IMR-90 (cell line): ENCODE measurements at regions not wholly inside any gene's neighbourhood (a gene's known extent, or its start where the extent isn't known, plus 50 kb on each side); places are given as distances from the start of the nearest gene placed in this dataset.

ENCODE experiments used
- ATAC-seq: fragments of 200-7000 bp; cut with Tn5 transposase; 2 replicates; pipeline ENCODE4 v1.9.1; 2020; ENCODE audit warnings: low read depth, mild to moderate bottlenecking, moderate library complexity
- BruUV-seq: library from RNA; stranded (reverse); fragments of 400-500 nt; replicated peaks from 2 replicates; lab custom pipeline; 2021; lab: Mats Ljungman, UMichigan
- CTCF ChIA-PET: fragments of 300-600 bp; formaldehyde crosslinking; extraction: SDS; loops from one replicate; lab custom pipeline; 2021; ENCODE audit warnings: antibody characterized with exemption; lab: Yijun Ruan, JAX
- POLR2A ChIA-PET: fragments of 300-600 bp; sonication (Branson Sonifier 250); formaldehyde crosslinking; loops from one replicate; lab custom pipeline; 2022; ENCODE audit warnings: antibody characterized with exemption; ENCODE audit not compliant: unreplicated experiment; lab: Charles Lee
- DNase-seq: peaks from one replicate; pipeline ENCODE4 v3.0.0; 2013
- H2AFZ ChIP-seq: replicated peaks from 2 replicates; pipeline ENCODE3; 2013; ENCODE audit warnings: low read length, mild to moderate bottlenecking; ENCODE audit not compliant: poor library complexity
- H2AK5ac ChIP-seq: 2 replicates; pipeline ENCODE4 v1.6.1; 2013; ENCODE audit warnings: low read depth, low read length, inconsistent platforms
- H2AK9ac ChIP-seq: replicated peaks from 2 replicates; pipeline ENCODE3; 2013; ENCODE audit warnings: mild to moderate bottlenecking, low read depth, low read length, moderate library complexity; ENCODE audit not compliant: poor library complexity
- H2BK120ac ChIP-seq: 2 replicates; pipeline ENCODE4 v1.6.1; 2013; ENCODE audit warnings: low read depth, low read length, inconsistent platforms
- H2BK15ac ChIP-seq: 3 replicates; pipeline ENCODE4 v1.6.1; 2013; ENCODE audit warnings: low read depth, low read length, inconsistent platforms
- H2BK20ac ChIP-seq: 2 replicates; pipeline ENCODE4 v1.6.1; 2013; ENCODE audit warnings: low read depth, mild to moderate bottlenecking, inconsistent platforms, low read length, moderate library complexity
- H2BK5ac ChIP-seq: 2 replicates; pipeline ENCODE4 v1.6.1; 2013; ENCODE audit warnings: mild to moderate bottlenecking, low read depth, low read length, inconsistent platforms; ENCODE audit not compliant: poor library complexity, severe bottlenecking
- H3K14ac ChIP-seq: replicated peaks from 2 replicates; pipeline ENCODE4 v1.6.1; 2013; ENCODE audit warnings: low read depth, low read length, inconsistent platforms
- H3K18ac ChIP-seq: 2 replicates; pipeline ENCODE4 v1.6.1; 2013; ENCODE audit warnings: low read depth, low read length, control low read depth
- H3K23ac ChIP-seq: 2 replicates; pipeline ENCODE4 v1.6.1; 2013; ENCODE audit warnings: low read depth, low read length, inconsistent platforms
- H3K27ac ChIP-seq: 2 replicates; pipeline ENCODE4 v1.5.1; 2013; ENCODE audit warnings: mild to moderate bottlenecking, control low read depth, low read length; ENCODE audit not compliant: insufficient read depth
- H3K27me3 ChIP-seq: 2 replicates; pipeline ENCODE4 v1.6.1; 2013; ENCODE audit warnings: low read length; ENCODE audit not compliant: control insufficient read depth, insufficient read depth
- H3K36me3 ChIP-seq: 2 replicates; pipeline ENCODE4 v1.6.1; 2013; ENCODE audit warnings: low read length, mixed read lengths; ENCODE audit not compliant: control insufficient read depth, insufficient read depth
- H3K4ac ChIP-seq: 2 replicates; pipeline ENCODE4 v1.6.1; 2013; ENCODE audit warnings: low read depth, low read length, inconsistent platforms
- H3K4me1 ChIP-seq: 2 replicates; pipeline ENCODE4 v1.6.1; 2013; ENCODE audit warnings: low read length, mixed read lengths; ENCODE audit not compliant: control insufficient read depth, insufficient read depth
- H3K4me2 ChIP-seq: 2 replicates; pipeline ENCODE4 v1.6.1; 2013; ENCODE audit warnings: low read depth, mild to moderate bottlenecking, control low read depth, low read length, moderate library complexity
- H3K4me3 ChIP-seq: 2 replicates; pipeline ENCODE4 v1.5.1; 2013; ENCODE audit warnings: low read depth, mild to moderate bottlenecking, control low read depth, low read length, moderate library complexity; ENCODE audit not compliant: insufficient read depth
- H3K56ac ChIP-seq: 2 replicates; pipeline ENCODE4 v1.6.1; 2013; ENCODE audit warnings: low read length, inconsistent platforms; ENCODE audit not compliant: insufficient read depth; ENCODE audit errors: extremely low read depth
- H3K79me1 ChIP-seq, 2 experiments: 2 replicates each; pipeline ENCODE4 v1.6.1; 2013; ENCODE audit warnings: low read length in 2 of 2, inconsistent platforms in 1 of 2, low read depth in 1 of 2
- H3K9ac ChIP-seq: 2 replicates; pipeline ENCODE4 v1.6.1; 2013; ENCODE audit warnings: low read depth, low read length, control low read depth
- H3K9me1 ChIP-seq: 2 replicates; pipeline ENCODE4 v1.6.1; 2013; ENCODE audit warnings: low read length, inconsistent platforms; ENCODE audit not compliant: insufficient read depth
- H3K9me3 ChIP-seq: 2 replicates; pipeline ENCODE4 v1.6.1; 2013; ENCODE audit warnings: low read length; ENCODE audit not compliant: control insufficient read depth, insufficient read depth
- H4K20me1 ChIP-seq: 2 replicates; pipeline ENCODE4 v1.6.1; 2013; ENCODE audit warnings: low read length, inconsistent platforms; ENCODE audit not compliant: insufficient read depth
- H4K5ac ChIP-seq: 2 replicates; pipeline ENCODE4 v1.6.1; 2013; ENCODE audit warnings: mild to moderate bottlenecking, low read depth, low read length, control low read depth
- H4K8ac ChIP-seq, 2 experiments: 2 replicates each; pipeline ENCODE4 v1.6.1; 2013; ENCODE audit warnings: low read depth in 2 of 2, low read length in 2 of 2, control low read depth in 1 of 2, inconsistent platforms in 1 of 2
- H4K91ac ChIP-seq: 2 replicates; pipeline ENCODE4 v1.6.1; 2013; ENCODE audit warnings: low read depth, low read length, inconsistent platforms; ENCODE audit not compliant: insufficient read depth
- CEBPB ChIP-seq: IDR thresholded peaks from 2 replicates; pipeline ENCODE4 v1.6.1; 2012; ENCODE audit warnings: low read depth, low read length, improper control_type of control experiment
- CHD1 ChIP-seq: IDR thresholded peaks from 2 replicates; pipeline ENCODE4 v1.6.1; 2012; ENCODE audit warnings: low read depth, low read length, improper control_type of control experiment
- FOS ChIP-seq: fragments of 150-350 bp; IDR thresholded peaks from 2 replicates; pipeline ENCODE4 v1.6.1; 2016; ENCODE audit warnings: low read depth, low read length
- MAFK ChIP-seq: IDR thresholded peaks from 2 replicates; pipeline ENCODE4 v1.6.1; 2012; ENCODE audit warnings: low read depth, low read length, improper control_type of control experiment
- MXI1 ChIP-seq: IDR thresholded peaks from 2 replicates; pipeline ENCODE4 v1.6.1; 2012; ENCODE audit warnings: low read depth, mild to moderate bottlenecking, low read length, moderate library complexity, borderline replicate concordance
- NFE2L2 ChIP-seq: fragments of 150-350 bp; IDR thresholded peaks from 2 replicates; pipeline ENCODE4 v1.6.1; 2016; ENCODE audit warnings: low read depth, mild to moderate bottlenecking, low read length
- POLR2A ChIP-seq: IDR thresholded peaks from 2 replicates; pipeline ENCODE4 v1.6.1; 2012; ENCODE audit warnings: mild to moderate bottlenecking, low read depth, low read length
- RAD21 ChIP-seq: IDR thresholded peaks from 2 replicates; pipeline ENCODE4 v1.6.1; 2012; ENCODE audit warnings: low read length, improper control_type of control experiment
- RCOR1 ChIP-seq: IDR thresholded peaks from 2 replicates; pipeline ENCODE4 v1.6.1; 2012; ENCODE audit warnings: mild to moderate bottlenecking, low read length, improper control_type of control experiment; ENCODE audit not compliant: insufficient replicate concordance
- RFX5 ChIP-seq: IDR thresholded peaks from 2 replicates; pipeline ENCODE4 v1.8.0; 2012; ENCODE audit warnings: low read depth, mild to moderate bottlenecking, low read length, moderate library complexity
- SMC3 ChIP-seq: fragments of 150-350 bp; IDR thresholded peaks from 2 replicates; pipeline ENCODE4 v1.6.1; 2016; ENCODE audit warnings: low read depth, mild to moderate bottlenecking, antibody characterized with exemption, low read length, moderate library complexity
- WGBS, 2 experiments: methylation state at CpG; one replicate each; pipeline versions ENCODE4 v1.1.5 to v1.1.7; 2013; ENCODE audit warnings: missing lambda C conversion rate in 2 of 2; ENCODE audit not compliant: insufficient read length in 1 of 2; ENCODE audit errors: extremely low coverage in 2 of 2; 5-methylcytosine and 5-hydroxymethylcytosine counted together
- dilution Hi-C: fragments of 300-500 bp; cut with HindIII; formaldehyde crosslinking; loops from one replicate; pipeline ENCODE4 v1.14.3; 2018; ENCODE audit warnings: low sequenced_read_pairs; ENCODE audit not compliant: unreplicated experiment
- in situ Hi-C: fragments of 300-500 bp; cut with MboI; formaldehyde crosslinking; loops from 3 replicates; pipeline ENCODE4 v1.14.3; 2019; ENCODE audit warnings: low sequenced_read_pairs, inconsistent platforms, mixed read lengths
- intact Hi-C: fragments of 100-400 bp; cut with micrococcal nuclease; formaldehyde crosslinking; loops from 2 replicates; pipeline ENCODE4 v1.10.0; 2022
- TF ChIP-seq, protein P1 (sequence below): fragments of 150-350 bp; IDR thresholded peaks from 2 replicates; pipeline ENCODE4 v1.6.1; 2016; ENCODE audit warnings: low read depth, mild to moderate bottlenecking, low read length, moderate library complexity, borderline replicate concordance
- TF ChIP-seq, protein P2 (sequence below): conservative IDR thresholded peaks from 2 replicates; pipeline ENCODE4 v1.5.1; 2012; ENCODE audit warnings: mild to moderate bottlenecking, low read depth, low read length, improper control_type of control experiment

DNA sequence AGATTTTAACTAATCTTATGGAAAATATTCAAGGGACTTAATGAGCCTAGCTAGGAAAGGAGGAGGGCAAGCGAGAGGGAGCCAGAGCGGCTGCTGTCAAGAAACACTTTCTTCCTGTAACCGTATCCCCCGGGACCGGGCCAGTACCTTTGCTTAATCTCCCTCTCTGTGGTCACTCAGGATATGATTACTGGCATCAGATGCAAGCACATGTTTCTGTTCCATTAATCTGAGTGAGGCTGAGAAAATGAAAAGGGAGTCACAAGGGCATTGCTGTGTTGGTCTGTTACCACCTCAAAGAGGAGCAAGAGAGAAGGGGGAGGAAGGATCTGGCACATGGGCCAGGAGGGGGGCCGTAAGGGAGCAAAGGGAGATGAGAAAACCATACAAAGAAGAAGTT lies 356.7 kb upstream of the GATB start:
- intact Hi-C loops = no loop called here
- CTCF ChIA-PET = no interaction called here
- no CpG with 5 or more reads among the region's 6 CpGs for WGBS, 2 experiments

More for the DNA sequence above, 356.7 kb upstream of the GATB start:
- in situ Hi-C loops = no loop called here
- POLR2A ChIA-PET = no interaction called here
- no peak overlapping the region for H3K23ac ChIP-seq
- no peaks in the 10 kb centered on the region for H3K4me1 ChIP-seq
- TF ChIP-seq NFE2L2 (no peak), MAFK (no peak), RAD21 (no peak), POLR2A (no peak), SMC3 (no peak), MXI1 (no peak), RFX5 (no peak), CEBPB (no peak), RCOR1 (no peak), CHD1 (no peak), FOS (no peak)
- TF ChIP-seq, protein P1, sequence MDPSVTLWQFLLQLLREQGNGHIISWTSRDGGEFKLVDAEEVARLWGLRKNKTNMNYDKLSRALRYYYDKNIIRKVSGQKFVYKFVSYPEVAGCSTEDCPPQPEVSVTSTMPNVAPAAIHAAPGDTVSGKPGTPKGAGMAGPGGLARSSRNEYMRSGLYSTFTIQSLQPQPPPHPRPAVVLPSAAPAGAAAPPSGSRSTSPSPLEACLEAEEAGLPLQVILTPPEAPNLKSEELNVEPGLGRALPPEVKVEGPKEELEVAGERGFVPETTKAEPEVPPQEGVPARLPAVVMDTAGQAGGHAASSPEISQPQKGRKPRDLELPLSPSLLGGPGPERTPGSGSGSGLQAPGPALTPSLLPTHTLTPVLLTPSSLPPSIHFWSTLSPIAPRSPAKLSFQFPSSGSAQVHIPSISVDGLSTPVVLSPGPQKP = no peak
- TF ChIP-seq, protein P2, sequence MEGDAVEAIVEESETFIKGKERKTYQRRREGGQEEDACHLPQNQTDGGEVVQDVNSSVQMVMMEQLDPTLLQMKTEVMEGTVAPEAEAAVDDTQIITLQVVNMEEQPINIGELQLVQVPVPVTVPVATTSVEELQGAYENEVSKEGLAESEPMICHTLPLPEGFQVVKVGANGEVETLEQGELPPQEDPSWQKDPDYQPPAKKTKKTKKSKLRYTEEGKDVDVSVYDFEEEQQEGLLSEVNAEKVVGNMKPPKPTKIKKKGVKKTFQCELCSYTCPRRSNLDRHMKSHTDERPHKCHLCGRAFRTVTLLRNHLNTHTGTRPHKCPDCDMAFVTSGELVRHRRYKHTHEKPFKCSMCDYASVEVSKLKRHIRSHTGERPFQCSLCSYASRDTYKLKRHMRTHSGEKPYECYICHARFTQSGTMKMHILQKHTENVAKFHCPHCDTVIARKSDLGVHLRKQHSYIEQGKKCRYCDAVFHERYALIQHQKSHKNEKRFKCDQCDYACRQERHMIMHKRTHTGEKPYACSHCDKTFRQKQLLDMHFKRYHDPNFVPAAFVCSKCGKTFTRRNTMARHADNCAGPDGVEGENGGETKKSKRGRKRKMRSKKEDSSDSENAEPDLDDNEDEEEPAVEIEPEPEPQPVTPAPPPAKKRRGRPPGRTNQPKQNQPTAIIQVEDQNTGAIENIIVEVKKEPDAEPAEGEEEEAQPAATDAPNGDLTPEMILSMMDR = no peak
- H3K27me3 ChIP-seq = peaks cover 25% of the 10 kb centered on the region
- no peak for DNase-seq
- H3K4ac ChIP-seq = no peak overlapping the region
- no peak overlapping the region for H3K18ac ChIP-seq
- H3K56ac ChIP-seq = no peak overlapping the region
- H3K9me1 ChIP-seq = no peaks in the 10 kb centered on the region
- no peak overlapping the region for H2AK9ac ChIP-seq
- ATAC-seq = no peak
- H2BK20ac ChIP-seq = no peak overlapping the region
- dilution Hi-C loops = no loop called here
- H4K8ac ChIP-seq = no peak overlapping the region
- H2BK5ac ChIP-seq = no peak overlapping the region
- H3K27ac ChIP-seq = no peak overlapping the region
- H2BK15ac ChIP-seq = no peak overlapping the region
- no TSS peak for BruUV-seq
- no peak overlapping the region for H2AK5ac ChIP-seq
- no peaks in the 10 kb centered on the region for H3K36me3 ChIP-seq
- no peak overlapping the region for H3K4me3 ChIP-seq
- no peaks in the 10 kb centered on the region for H3K9me3 ChIP-seq
- no peak overlapping the region for H3K9ac ChIP-seq
- no peak overlapping the region for H4K91ac ChIP-seq
- no peaks in the 10 kb centered on the region for H3K79me1 ChIP-seq
- H2AFZ ChIP-seq = no peak overlapping the region
- H4K20me1 ChIP-seq = no peaks in the 10 kb centered on the region
- H3K14ac ChIP-seq = no peak overlapping the region
- no peak overlapping the region for H3K4me2 ChIP-seq
- no peak overlapping the region for H4K5ac ChIP-seq
- no peak overlapping the region for H2BK120ac ChIP-seq
